Neural progenitor cell (in vitro differentiated cells): ENCODE measurements at regions not wholly inside any gene's neighbourhood (a gene's known extent, or its start where the extent isn't known, plus 50 kb on each side); places are given as distances from the start of the nearest gene placed in this dataset.

Experiments used
- DNase-seq: peaks from one replicate; pipeline ENCODE4 v3.0.0-alpha.2; 2016; ENCODE audit warnings: low spot score
- H2AFZ ChIP-seq: fragments of 200-600 bp; sonication (generic); replicated peaks from 2 replicates; pipeline ENCODE4 v1.6.1; 2016; ENCODE audit warnings: antibody characterized with exemption
- H3F3A ChIP-seq: fragments of 200-600 bp; sonication (generic); 2 replicates; pipeline ENCODE4 v1.6.1; 2016; ENCODE audit warnings: antibody characterized with exemption, low read depth
- H3K27ac ChIP-seq: fragments of 200-600 bp; sonication (generic); 2 replicates; pipeline ENCODE4 v1.5.1; 2016; ENCODE audit warnings: mild to moderate bottlenecking
- H3K27me3 ChIP-seq: fragments of 200-600 bp; sonication (generic); 2 replicates; pipeline ENCODE4 v1.6.1; 2016; ENCODE audit warnings: mild to moderate bottlenecking, moderate library complexity
- H3K36me3 ChIP-seq: fragments of 200-600 bp; sonication (generic); 2 replicates; pipeline ENCODE4 v1.5.1; 2016
- H3K4me1 ChIP-seq: fragments of 200-600 bp; sonication (generic); 2 replicates; pipeline ENCODE4 v1.6.1; 2016; ENCODE audit warnings: mixed run types
- H3K4me2 ChIP-seq: fragments of 200-600 bp; sonication (generic); 2 replicates; pipeline ENCODE4 v1.6.1; 2016
- H3K4me3 ChIP-seq: fragments of 200-600 bp; sonication (generic); 2 replicates; pipeline ENCODE4 v1.5.1; 2016
- H3K79me2 ChIP-seq: fragments of 200-600 bp; sonication (generic); 2 replicates; pipeline ENCODE4 v1.6.1; 2016; ENCODE audit warnings: low read depth
- H3K9ac ChIP-seq: fragments of 200-600 bp; sonication (generic); 2 replicates; pipeline ENCODE4 v1.6.1; 2016
- H3K9me3 ChIP-seq: fragments of 200-600 bp; sonication (generic); 2 replicates; pipeline ENCODE4 v1.5.1; 2016; ENCODE audit warnings: low read depth
- H4K20me1 ChIP-seq: fragments of 200-600 bp; sonication (generic); 2 replicates; pipeline ENCODE4 v1.6.1; 2016; ENCODE audit warnings: low read depth
- H3K27ac Mint-ChIP-seq: 3 replicates; pipeline ENCODE4 v1.8.0; 2021; ENCODE audit warnings: mixed read lengths
- H3K27me3 Mint-ChIP-seq: 2 replicates; pipeline ENCODE4 v1.8.0; 2022; ENCODE audit warnings: low read depth, mild to moderate bottlenecking, inconsistent platforms, moderate library complexity, mixed read lengths; ENCODE audit not compliant: insufficient read depth
- H3K36me3 Mint-ChIP-seq: 3 replicates; pipeline ENCODE4 v1.8.0; 2021; ENCODE audit warnings: mixed read lengths
- H3K4me1 Mint-ChIP-seq: 3 replicates; pipeline ENCODE4 v1.8.0; 2021; ENCODE audit warnings: mixed read lengths
- H3K4me3 Mint-ChIP-seq: 3 replicates; pipeline ENCODE4 v1.8.0; 2021; ENCODE audit warnings: mild to moderate bottlenecking, moderate library complexity, mixed read lengths
- H3K9me3 Mint-ChIP-seq: 3 replicates; pipeline ENCODE4 v1.8.0; 2020; ENCODE audit warnings: mixed read lengths
- CTCF ChIP-seq: fragments of 200-600 bp; sonication (generic); IDR thresholded peaks from 2 replicates; pipeline ENCODE4 v1.5.1; 2017; ENCODE audit warnings: antibody characterized with exemption, mild to moderate bottlenecking
- EZH2 ChIP-seq: fragments of 200-600 bp; sonication (generic); IDR thresholded peaks from 2 replicates; pipeline ENCODE4 v1.6.1; 2017; ENCODE audit warnings: antibody characterized with exemption, mild to moderate bottlenecking, moderate library complexity
- EZH2phosphoT487 ChIP-seq: fragments of 200-600 bp; sonication (generic); IDR thresholded peaks from 2 replicates; pipeline ENCODE4 v1.6.1; 2017; ENCODE audit warnings: antibody characterized with exemption

DNA sequence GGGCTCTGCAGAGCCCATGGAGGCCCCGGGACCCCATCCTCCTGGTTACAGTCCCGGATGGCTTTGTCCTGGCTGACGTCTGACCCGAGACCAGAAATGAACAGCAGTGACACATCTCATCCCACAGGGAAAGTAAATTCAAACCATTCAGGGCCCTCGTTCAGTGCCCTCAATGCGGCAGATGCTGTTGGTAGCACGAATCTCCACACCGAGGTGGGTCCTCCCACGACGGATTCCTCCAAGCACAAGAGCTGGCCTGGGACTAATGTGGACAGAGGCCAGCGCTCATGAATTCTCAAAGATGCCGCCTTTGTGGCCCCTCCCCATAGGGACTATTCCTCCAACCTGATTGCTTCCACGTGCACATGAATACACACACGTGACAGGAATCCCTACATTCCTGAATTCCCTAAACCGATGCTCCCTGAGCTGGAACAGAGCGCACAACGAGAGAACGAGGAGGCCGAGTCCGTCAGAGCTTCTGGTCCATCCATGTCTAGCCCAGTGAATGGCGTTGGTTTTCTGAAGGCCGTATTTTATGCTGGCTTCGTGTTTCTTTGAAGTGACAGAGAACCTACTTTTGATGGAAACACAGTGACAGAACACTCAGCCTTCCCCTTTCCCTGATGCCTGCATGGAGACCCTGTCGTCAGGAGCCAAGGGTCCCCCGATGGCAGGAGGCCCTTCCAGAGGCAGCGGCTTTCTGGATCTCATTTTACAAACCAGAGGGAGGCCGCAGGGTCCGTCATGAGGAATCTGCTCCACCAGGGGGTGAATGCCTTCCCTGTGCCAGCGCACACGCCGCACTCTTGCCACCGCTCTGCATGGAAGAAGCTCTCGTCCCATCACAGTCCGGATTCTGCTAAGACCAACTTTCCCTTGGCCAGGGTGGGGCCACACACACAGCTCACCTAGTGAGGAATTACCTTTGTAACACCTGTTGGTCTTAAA is 64.3 kb upstream of the SNTG2 start:
- H3K36me3 ChIP-seq: no peaks in the 10 kb centered on the region
- no peaks in the 10 kb centered on the region for H3F3A ChIP-seq
- H3K4me3 Mint-ChIP-seq: no peak overlapping the region
- H3K4me2 ChIP-seq: no peak overlapping the region
- H3K9me3 Mint-ChIP-seq: no peaks in the 10 kb centered on the region
- H4K20me1 ChIP-seq: no peaks in the 10 kb centered on the region
- H3K79me2 ChIP-seq: no peaks in the 10 kb centered on the region
- no peaks in the 10 kb centered on the region for H3K27me3 ChIP-seq
- H3K36me3 Mint-ChIP-seq: no peaks in the 10 kb centered on the region
- H2AFZ ChIP-seq: no peak overlapping the region
- peaks cover 5% of the 10 kb centered on the region for H3K27me3 Mint-ChIP-seq
- no peaks in the 10 kb centered on the region for H3K9me3 ChIP-seq
- peaks cover 7% of the 10 kb centered on the region for H3K4me1 ChIP-seq
- TF ChIP-seq EZH2phosphoT487 (no peak), EZH2 (no peak), CTCF (no peak)
- no peak overlapping the region for H3K9ac ChIP-seq
- peak overlapping the region; percentile 42 for H3K27ac Mint-ChIP-seq
- peak; percentile 15 for DNase-seq
- H3K4me3 ChIP-seq: no peak overlapping the region
- H3K4me1 Mint-ChIP-seq: peaks cover 23% of the 10 kb centered on the region
- H3K27ac ChIP-seq: no peak overlapping the region

- Histone ChIP-seq H3K4me2 (no peak overlapping the region), H4K20me1 (no peaks in the 10 kb centered on the region), H3K36me3 (no peaks in the 10 kb centered on the region), H3K79me2 (no peaks in the 10 kb centered on the region), H3K4me1 (peaks cover 7% of the 10 kb centered on the region), H3K9ac (no peak overlapping the region), H3K9me3 (no peaks in the 10 kb centered on the region), H3F3A (no peaks in the 10 kb centered on the region), H3K4me3 (no peak overlapping the region), H3K27me3 (no peaks in the 10 kb centered on the region), H3K27ac (no peak overlapping the region), H2AFZ (no peak overlapping the region)
- Mint-ChIP-seq H3K4me1 (peaks cover 27% of the 10 kb centered on the region), H3K36me3 (no peaks in the 10 kb centered on the region), H3K27ac (no peak overlapping the region), H3K9me3 (no peaks in the 10 kb centered on the region), H3K27me3 (peaks cover 6% of the 10 kb centered on the region), H3K4me3 (no peak overlapping the region)
- DNase-seq: no peak
- TF ChIP-seq CTCF (no peak), EZH2phosphoT487 (no peak), EZH2 (no peak)
Measured at GRCh38 chr2:885230-886071, 65.2 kb upstream of the SNTG2 start.

- Histone ChIP-seq H3K9ac (no peak overlapping the region), H4K20me1 (no peaks in the 10 kb centered on the region), H2AFZ (no peak overlapping the region), H3K27me3 (no peaks in the 10 kb centered on the region), H3K9me3 (no peaks in the 10 kb centered on the region), H3F3A (no peaks in the 10 kb centered on the region), H3K4me2 (peak overlapping the region; percentile 8), H3K27ac (no peak overlapping the region), H3K36me3 (no peaks in the 10 kb centered on the region), H3K4me3 (no peak overlapping the region), H3K4me1 (peaks cover 7% of the 10 kb centered on the region), H3K79me2 (no peaks in the 10 kb centered on the region)
- H3K27me3 Mint-ChIP-seq: peaks cover 7% of the 10 kb centered on the region
- peaks cover 24% of the 10 kb centered on the region for H3K4me1 Mint-ChIP-seq
- peaks cover 7% of the 10 kb centered on the region for H3K9me3 Mint-ChIP-seq
- H3K36me3 Mint-ChIP-seq: no peaks in the 10 kb centered on the region
- no peak overlapping the region for H3K27ac Mint-ChIP-seq
- H3K4me3 Mint-ChIP-seq: no peak overlapping the region
- TF ChIP-seq CTCF (no peak), EZH2phosphoT487 (no peak), EZH2 (no peak)
- no peak for DNase-seq
Measured at GRCh38 chr2:883803-884748, 66.6 kb upstream of the SNTG2 start.
